Neural cell (in vitro differentiated cells): ENCODE measurements at regions not wholly inside any gene's neighbourhood (a gene's known extent, or its start where the extent isn't known, plus 50 kb on each side); places are given as distances from the start of the nearest gene placed in this dataset.

Source experiments
- H2AFZ ChIP-seq: fragments of 200-600, 300-800 bp; sonication (generic), shearing (Covaris generic); 2 replicates; pipeline ENCODE4 v1.6.0; 2014; ENCODE audit warnings: low read depth, mild to moderate bottlenecking, antibody characterized with exemption, low read length, moderate library complexity
- H3F3A ChIP-seq: fragments of 200-600 bp; shearing (Covaris generic); 2 replicates; pipeline ENCODE4 v1.6.1; 2016; ENCODE audit warnings: mild to moderate bottlenecking, moderate library complexity, mixed read lengths, antibody characterized with exemption, low read length; ENCODE audit not compliant: insufficient read depth, poor library complexity, severe bottlenecking
- H3K27ac ChIP-seq: fragments of 200-600, 300-800 bp; sonication (generic), shearing (Covaris generic); 2 replicates; pipeline ENCODE4 v1.5.1; 2014; ENCODE audit warnings: mild to moderate bottlenecking, low read length, moderate library complexity
- H3K27me3 ChIP-seq: fragments of 300-800, 200-600 bp; sonication (generic), shearing (Covaris generic); 2 replicates; pipeline ENCODE4 v1.6.0; 2014; ENCODE audit warnings: mild to moderate bottlenecking, low read depth, low read length, moderate library complexity; ENCODE audit not compliant: insufficient read depth
- H3K36me3 ChIP-seq: fragments of 300-800, 200-600 bp; sonication (generic), shearing (Covaris generic); 2 replicates; pipeline ENCODE4 v1.5.1; 2014; ENCODE audit warnings: mild to moderate bottlenecking, antibody characterized with exemption, low read length, moderate library complexity; ENCODE audit not compliant: insufficient read depth
- H3K4me2 ChIP-seq: fragments of 300-800, 200-600 bp; sonication (generic), shearing (Covaris generic); 2 replicates; pipeline ENCODE4 v1.6.0; 2014; ENCODE audit warnings: mild to moderate bottlenecking, low read length
- H3K4me3 ChIP-seq: fragments of 300-800, 200-600 bp; sonication (generic), shearing (Covaris generic); 2 replicates; pipeline ENCODE4 v1.5.1; 2014; ENCODE audit warnings: mild to moderate bottlenecking, low read length, moderate library complexity
- H3K79me2 ChIP-seq: fragments of 200-600 bp; shearing (Covaris generic); replicated peaks from 2 replicates; pipeline ENCODE4 v1.6.0; 2014; ENCODE audit warnings: mild to moderate bottlenecking, low read length, moderate library complexity; ENCODE audit not compliant: insufficient read depth
- H3K9ac ChIP-seq: fragments of 300-800, 200-600 bp; sonication (generic), shearing (Covaris generic); 2 replicates; pipeline ENCODE4 v1.6.1; 2016; ENCODE audit warnings: mild to moderate bottlenecking, low read length, mixed read lengths
- H3K9me2 ChIP-seq: fragments of 200-600 bp; shearing (Covaris generic); 2 replicates; pipeline ENCODE4 v1.6.1; 2016; ENCODE audit warnings: mild to moderate bottlenecking, low read length, mixed read lengths; ENCODE audit not compliant: insufficient read depth
- H3K9me3 ChIP-seq: fragments of 200-600, 300-800 bp; sonication (generic), shearing (Covaris generic); 2 replicates; pipeline ENCODE4 v1.6.1; 2016; ENCODE audit warnings: mild to moderate bottlenecking, mixed run types, low read length, moderate library complexity, mixed read lengths
- H4K20me1 ChIP-seq: fragments of 200-600 bp; shearing (Covaris generic); 2 replicates; pipeline ENCODE4 v1.6.1; 2016; ENCODE audit warnings: mild to moderate bottlenecking, mixed run types; ENCODE audit not compliant: insufficient read depth
- CTCF ChIP-seq: fragments of 450-650 bp; IDR thresholded peaks from 2 replicates; pipeline ENCODE4 v1.5.1; 2014; ENCODE audit warnings: antibody characterized with exemption, mild to moderate bottlenecking, moderate library complexity; ENCODE audit not compliant: poor library complexity, severe bottlenecking
- EP300 ChIP-seq: fragments of 450-650 bp; conservative IDR thresholded peaks from 2 replicates; pipeline ENCODE4 v1.6.1; 2014; ENCODE audit warnings: antibody characterized with exemption, mild to moderate bottlenecking, moderate library complexity; ENCODE audit not compliant: poor library complexity, severe bottlenecking
- EZH2 ChIP-seq: fragments of 200-600, 300-800 bp; shearing (Covaris generic), sonication (generic); IDR thresholded peaks from 2 replicates; pipeline ENCODE4 v1.6.1; 2014; ENCODE audit warnings: antibody characterized with exemption, low read length, borderline replicate concordance, mild to moderate bottlenecking; ENCODE audit not compliant: insufficient read depth, poor library complexity, severe bottlenecking
- MXI1 ChIP-seq: fragments of 450-650 bp; conservative IDR thresholded peaks from 2 replicates; pipeline ENCODE4 v1.6.1; 2014; ENCODE audit warnings: antibody characterized with exemption, mild to moderate bottlenecking; ENCODE audit not compliant: poor library complexity, severe bottlenecking
- POLR2AphosphoS5 ChIP-seq: IDR thresholded peaks from 2 replicates; pipeline ENCODE4 v1.6.1; 2012
- RAD21 ChIP-seq: fragments of 450-650 bp; conservative IDR thresholded peaks from 2 replicates; pipeline ENCODE4 v1.6.1; 2014; ENCODE audit warnings: antibody characterized with exemption, mild to moderate bottlenecking, moderate library complexity
- REST ChIP-seq: IDR thresholded peaks from 2 replicates; pipeline ENCODE4 v1.6.1; 2012; ENCODE audit warnings: borderline replicate concordance
- SMC3 ChIP-seq: fragments of 450-650 bp; conservative IDR thresholded peaks from 2 replicates; pipeline ENCODE4 v1.6.1; 2014; ENCODE audit warnings: antibody characterized with exemption, mild to moderate bottlenecking, moderate library complexity; ENCODE audit not compliant: poor library complexity
- TAF1 ChIP-seq: IDR thresholded peaks from 2 replicates; pipeline ENCODE4 v1.6.1; 2012; ENCODE audit warnings: low read depth

GRCh38 chr12:107441665-107442300, 243.8 kb upstream of the PWP1 start:
- Histone ChIP-seq H3K27me3 (no peaks in the 10 kb centered on the region), H3F3A (no peaks in the 10 kb centered on the region), H3K9ac (no peak overlapping the region), H3K27ac (no peak overlapping the region), H4K20me1 (no peaks in the 10 kb centered on the region), H3K36me3 (no peaks in the 10 kb centered on the region), H3K9me3 (no peaks in the 10 kb centered on the region), H3K79me2 (no peaks in the 10 kb centered on the region), H3K9me2 (no peaks in the 10 kb centered on the region), H3K4me2 (no peak overlapping the region), H2AFZ (no peak overlapping the region), H3K4me3 (no peak overlapping the region)
- TF ChIP-seq EP300, result no peak
- TF ChIP-seq RAD21, result no peak
- no peak for TF ChIP-seq MXI1

- Histone ChIP-seq H3K36me3 (no peaks in the 10 kb centered on the region), H3F3A (no peaks in the 10 kb centered on the region), H3K4me2 (no peak overlapping the region), H3K27me3 (no peaks in the 10 kb centered on the region), H3K9me2 (no peaks in the 10 kb centered on the region), H2AFZ (no peak overlapping the region), H3K9ac (no peak overlapping the region), H3K79me2 (no peaks in the 10 kb centered on the region), H3K9me3 (no peaks in the 10 kb centered on the region), H3K4me3 (no peak overlapping the region), H4K20me1 (no peaks in the 10 kb centered on the region), H3K27ac (no peak overlapping the region)
- no peak for TF ChIP-seq REST
- no peak for TF ChIP-seq SMC3
- TF ChIP-seq EZH2, result no peak
- no peak for TF ChIP-seq TAF1
- TF ChIP-seq RAD21, result no peak
- TF ChIP-seq CTCF, result no peak
- TF ChIP-seq MXI1, result no peak
- TF ChIP-seq POLR2AphosphoS5, result no peak
- TF ChIP-seq EP300, result no peak
These were observed 243.1 kb upstream of the PWP1 start for GRCh38 chr12:107442326-107442987.
